GM20000 (cell line): ENCODE measurements at regions not wholly inside any gene's neighbourhood (a gene's known extent, or its start where the extent isn't known, plus 50 kb on each side); places are given as distances from the start of the nearest gene placed in this dataset.

Experiments
- DNase-seq: peaks from one replicate; pipeline ENCODE4 v3.0.0; 2012; ENCODE audit warnings: low spot score
- TF ChIP-seq, protein P1 (sequence below): IDR thresholded peaks from 2 replicates; pipeline ENCODE4 v1.5.1; 2012; ENCODE audit warnings: mild to moderate bottlenecking, control low read depth; ENCODE audit errors: extremely low read depth, missing control alignments

GRCh38 chr14:89041257-89041582, 216.8 kb downstream of the TTC8 start:
- TF ChIP-seq, protein P1, sequence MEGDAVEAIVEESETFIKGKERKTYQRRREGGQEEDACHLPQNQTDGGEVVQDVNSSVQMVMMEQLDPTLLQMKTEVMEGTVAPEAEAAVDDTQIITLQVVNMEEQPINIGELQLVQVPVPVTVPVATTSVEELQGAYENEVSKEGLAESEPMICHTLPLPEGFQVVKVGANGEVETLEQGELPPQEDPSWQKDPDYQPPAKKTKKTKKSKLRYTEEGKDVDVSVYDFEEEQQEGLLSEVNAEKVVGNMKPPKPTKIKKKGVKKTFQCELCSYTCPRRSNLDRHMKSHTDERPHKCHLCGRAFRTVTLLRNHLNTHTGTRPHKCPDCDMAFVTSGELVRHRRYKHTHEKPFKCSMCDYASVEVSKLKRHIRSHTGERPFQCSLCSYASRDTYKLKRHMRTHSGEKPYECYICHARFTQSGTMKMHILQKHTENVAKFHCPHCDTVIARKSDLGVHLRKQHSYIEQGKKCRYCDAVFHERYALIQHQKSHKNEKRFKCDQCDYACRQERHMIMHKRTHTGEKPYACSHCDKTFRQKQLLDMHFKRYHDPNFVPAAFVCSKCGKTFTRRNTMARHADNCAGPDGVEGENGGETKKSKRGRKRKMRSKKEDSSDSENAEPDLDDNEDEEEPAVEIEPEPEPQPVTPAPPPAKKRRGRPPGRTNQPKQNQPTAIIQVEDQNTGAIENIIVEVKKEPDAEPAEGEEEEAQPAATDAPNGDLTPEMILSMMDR, result no peak
- DNase-seq, result no peak

- TF ChIP-seq, protein P1, result no peak
- no peak for DNase-seq
Observed at GRCh38 chr14:89042021-89042420, 217.6 kb downstream of the TTC8 start.

DNA sequence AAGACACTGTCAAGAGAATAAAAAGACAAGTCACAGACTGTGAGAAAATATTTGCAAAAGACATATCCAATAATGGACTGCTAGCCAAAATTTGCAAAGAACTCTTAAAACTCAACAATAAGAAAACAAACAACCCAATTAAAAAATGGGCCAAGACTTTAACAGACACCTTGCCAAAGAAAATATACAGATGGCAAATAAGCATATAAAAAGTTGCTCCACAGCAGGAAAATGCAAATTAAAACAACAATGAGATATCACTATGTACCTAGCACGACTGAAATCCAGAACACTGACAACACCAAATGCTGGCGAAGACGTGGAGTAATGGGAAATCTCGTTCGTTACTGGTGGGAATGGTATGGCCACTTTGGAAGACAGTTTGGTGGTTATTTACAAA, 228.9 kb downstream of the TTC8 start:
- no peak for DNase-seq
- TF ChIP-seq, protein P1, result no peak

- TF ChIP-seq, protein P1, result no peak
- no peak for DNase-seq
Observed at GRCh38 chr14:89056394-89056793, 231.9 kb downstream of the TTC8 start.

- TF ChIP-seq, protein P1, result no peak
- no peak for DNase-seq
Observed at GRCh38 chr14:89058697-89059096, 234.2 kb downstream of the TTC8 start.

GRCh38 chr14:89060191-89060590, 235.7 kb downstream of the TTC8 start:
- no peak for DNase-seq
- TF ChIP-seq, protein P1, result no peak

DNA sequence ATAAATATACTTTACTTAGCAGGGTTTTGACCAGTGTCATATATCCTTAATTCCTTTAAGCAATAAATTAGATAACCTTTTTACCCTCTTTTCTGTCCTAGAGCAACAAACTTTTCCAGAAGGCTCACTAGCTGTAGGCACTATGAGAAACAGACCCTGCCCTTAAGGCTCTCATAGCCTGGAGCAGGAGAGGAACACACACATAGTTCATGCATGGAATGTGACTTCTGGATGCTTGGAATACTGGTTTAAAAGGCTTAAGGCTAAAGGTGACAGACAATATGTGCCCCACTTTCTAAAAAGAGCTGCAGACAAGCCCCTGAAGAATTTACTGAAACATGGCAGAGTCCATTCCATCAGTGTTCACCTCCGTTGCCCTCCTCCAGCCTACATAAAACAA, 237.2 kb downstream of the TTC8 start:
- no peak for DNase-seq
- TF ChIP-seq, protein P1, result no peak
